NCI-H2081 (cell line): ENCODE measurements at regions not wholly inside any gene's neighbourhood (a gene's known extent, or its start where the extent isn't known, plus 50 kb on each side); places are given as distances from the start of the nearest gene placed in this dataset.
A peak's percentile ranks its signal among the peaks of the same experiment; 100 is the strongest.

Experiments
- DNase-seq, 2 experiments: peaks; one replicate each; lab custom pipeline; 2025; lab: John Stamatoyannopoulos, UW

- no peak for DNase-seq
Observed at GRCh38 chr3:168514252-168514651, 418.5 kb upstream of the GOLIM4 start.

GRCh38 chr3:168512802-168513201 is 417.1 kb upstream of the GOLIM4 start:
- no peak for DNase-seq

DNA sequence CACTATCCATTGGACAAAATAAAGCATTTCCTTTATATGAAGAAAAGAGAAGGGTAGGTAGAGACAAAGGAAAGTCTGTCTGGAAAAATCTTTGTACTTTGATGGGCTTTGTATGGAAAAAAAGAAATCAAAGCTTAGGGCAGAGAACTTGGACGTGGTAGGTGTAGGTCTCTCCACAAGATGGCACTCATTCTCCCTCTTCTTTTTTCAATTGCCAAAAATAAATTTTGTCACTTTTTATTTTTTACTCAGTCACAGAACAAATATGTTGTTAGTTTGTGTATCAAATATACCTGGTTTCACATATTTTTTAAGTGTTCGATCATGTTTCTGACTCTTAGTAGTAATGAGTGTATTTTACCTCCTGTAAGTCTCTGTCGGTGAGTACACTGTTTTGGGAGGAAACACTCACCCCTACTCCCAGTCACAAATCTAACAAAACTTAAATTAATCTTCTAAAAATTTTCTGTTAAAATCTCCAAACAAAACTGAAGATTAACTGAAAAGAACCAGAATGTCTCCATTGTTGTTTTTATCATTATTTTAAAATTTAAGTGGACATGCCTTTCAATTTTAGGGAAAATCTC is 415.8 kb upstream of the GOLIM4 start:
- DNase-seq, result peak; percentile 16 to 56

DNA sequence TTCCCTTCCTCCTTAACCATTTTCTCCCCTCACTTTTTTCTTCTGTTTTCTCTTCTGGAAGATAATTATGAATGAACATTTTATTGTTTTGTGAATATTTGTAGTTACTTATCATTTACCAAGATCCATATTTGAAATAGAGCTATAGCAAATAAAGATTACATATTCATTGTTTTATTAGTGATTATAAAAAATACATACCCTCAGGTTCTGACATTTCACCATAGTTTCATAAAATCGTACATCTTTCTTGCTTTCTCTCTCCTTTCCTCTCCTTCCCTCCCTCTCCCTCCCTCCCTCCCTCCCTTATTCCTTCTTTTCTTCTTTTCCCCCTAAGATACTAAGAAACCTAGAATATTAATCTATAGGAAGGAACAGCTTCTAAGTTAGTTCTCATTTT is 410.9 kb upstream of the GOLIM4 start:
- no peak for DNase-seq

DNA sequence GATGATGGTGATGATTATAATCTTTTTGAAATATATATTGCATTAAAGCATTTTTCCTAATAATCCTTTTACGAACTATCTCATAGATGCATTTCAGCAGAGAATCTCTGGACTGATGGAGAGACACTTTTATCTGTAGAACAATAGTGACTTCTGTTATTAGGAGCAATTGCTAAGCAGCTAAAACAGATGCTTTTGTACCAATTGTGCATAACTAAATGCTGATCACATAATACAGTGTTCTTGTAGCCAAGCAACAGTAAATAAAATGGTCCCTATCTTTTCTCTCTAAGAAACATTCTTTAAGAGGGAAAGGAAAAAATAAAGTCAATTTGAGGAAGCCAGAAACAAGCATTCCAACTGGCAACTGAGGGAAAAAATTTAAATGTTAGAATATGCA is 405.8 kb upstream of the GOLIM4 start:
- no peak for DNase-seq

DNA sequence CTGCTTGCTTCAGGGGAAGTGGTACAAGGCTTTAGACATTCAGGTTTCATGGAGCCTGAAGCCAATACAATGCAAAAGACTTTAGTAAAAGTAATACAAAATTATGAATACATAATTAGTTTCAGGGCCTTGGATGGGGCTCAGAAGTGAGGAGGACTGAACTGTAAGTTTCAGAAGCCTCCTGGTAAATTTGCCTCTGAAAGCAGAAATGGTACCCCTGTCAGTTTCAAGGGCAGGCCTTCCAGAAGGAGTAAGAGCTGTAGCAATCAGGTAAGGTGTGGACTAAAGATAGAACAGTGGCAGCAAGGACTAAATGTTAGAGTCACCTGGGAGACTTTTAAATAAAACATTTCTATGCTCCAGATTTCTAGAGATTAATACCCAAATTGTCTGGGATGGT is 402.5 kb upstream of the GOLIM4 start:
- DNase-seq, result no peak

DNA sequence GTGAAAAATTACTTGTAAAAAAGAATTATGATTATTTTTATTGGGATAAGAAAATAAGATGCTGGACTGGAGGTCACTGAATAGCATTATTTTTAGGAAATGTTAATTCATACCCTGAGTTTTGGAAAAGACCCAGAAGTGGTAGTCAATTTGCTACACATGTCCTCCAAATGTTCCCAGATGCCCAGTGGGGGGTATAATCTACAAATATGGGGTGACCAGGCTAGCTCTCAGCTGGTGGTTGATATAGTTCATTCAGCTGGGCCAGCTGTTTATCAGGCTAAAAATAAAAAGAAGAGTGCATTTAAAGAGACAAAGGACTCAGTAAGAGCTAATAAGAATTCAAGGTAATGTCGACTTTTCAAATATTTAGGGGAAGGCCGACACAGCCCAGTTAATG is 402.0 kb upstream of the GOLIM4 start:
- peak; percentile 80 to 91 for DNase-seq

GRCh38 chr3:168497183-168497582 is 401.5 kb upstream of the GOLIM4 start:
- DNase-seq, result peak; percentile 45 to 67

DNA sequence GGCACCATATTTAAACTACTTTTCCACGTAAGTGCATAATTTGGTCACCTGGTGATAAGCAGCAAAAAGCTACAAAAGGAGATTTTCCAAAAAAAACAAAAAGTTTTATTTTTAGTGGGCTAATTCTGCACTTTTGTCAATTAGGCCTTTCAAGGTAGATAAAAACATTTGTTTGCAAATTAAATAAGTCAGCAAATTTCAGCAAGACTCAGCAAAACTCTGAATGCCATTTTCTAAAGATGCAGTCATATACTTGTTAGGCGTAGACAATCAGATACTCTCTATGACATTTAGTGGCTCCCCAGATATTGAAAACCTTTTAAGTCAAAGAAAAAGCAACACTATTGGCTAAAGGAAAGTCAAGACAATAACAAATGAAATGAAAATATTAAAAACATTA is 400.2 kb upstream of the GOLIM4 start:
- no peak for DNase-seq

DNA sequence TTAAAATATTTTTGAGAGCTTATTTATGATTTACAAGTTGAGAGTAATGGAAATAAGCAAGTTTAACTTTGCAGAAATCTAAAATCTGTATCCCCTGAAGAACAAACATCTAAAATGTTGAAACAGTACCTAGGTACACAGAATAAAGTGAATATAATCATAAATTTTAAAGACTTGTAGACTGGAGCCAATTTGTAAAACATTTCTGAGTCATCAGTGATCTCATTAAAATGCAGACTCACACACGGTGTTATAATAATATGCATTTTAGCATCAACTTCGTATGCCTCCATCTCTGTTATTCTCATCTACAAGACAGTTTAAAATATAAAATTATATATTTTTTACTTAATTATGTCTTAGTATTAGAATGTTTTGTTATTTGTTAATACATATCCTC is 399.5 kb upstream of the GOLIM4 start:
- DNase-seq, result peak; percentile 29 to 76

DNA sequence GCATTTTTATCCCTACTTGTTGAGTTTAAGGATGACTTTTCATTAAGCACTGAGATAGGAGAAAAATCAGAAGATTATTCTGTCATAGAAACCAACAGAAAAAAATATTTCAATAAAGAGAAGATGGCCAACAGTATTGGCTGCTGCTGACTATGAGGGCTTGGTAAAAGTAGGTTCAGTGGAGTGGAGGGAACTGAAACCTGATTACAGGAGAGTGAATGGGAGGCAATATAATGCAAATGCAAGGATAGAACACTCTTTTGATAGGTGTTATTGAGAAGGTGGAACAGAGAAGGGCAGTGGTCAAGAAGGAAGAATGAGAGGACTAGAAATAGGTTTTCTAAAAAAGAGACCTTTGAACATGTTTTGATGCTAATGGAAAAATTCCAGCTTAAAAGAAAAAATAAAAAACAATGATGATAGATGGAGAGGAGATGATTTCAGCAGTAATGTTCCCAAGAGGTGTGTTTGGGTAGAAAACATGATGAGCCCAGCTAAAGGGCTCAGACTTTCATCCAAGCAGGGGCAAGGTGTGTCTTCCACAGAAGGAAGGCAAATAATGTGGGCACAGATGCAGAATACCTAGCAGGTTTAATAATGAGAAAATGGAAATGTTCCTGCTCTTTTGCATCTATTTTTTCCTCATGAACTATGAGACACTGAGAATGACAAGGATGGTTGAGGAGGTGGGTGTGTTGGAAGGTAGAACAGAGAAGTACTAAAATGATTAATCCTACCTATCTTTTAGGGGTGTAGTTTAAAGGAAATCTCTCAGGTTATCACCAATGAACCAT is 397.9 kb upstream of the GOLIM4 start:
- no peak for DNase-seq

DNA sequence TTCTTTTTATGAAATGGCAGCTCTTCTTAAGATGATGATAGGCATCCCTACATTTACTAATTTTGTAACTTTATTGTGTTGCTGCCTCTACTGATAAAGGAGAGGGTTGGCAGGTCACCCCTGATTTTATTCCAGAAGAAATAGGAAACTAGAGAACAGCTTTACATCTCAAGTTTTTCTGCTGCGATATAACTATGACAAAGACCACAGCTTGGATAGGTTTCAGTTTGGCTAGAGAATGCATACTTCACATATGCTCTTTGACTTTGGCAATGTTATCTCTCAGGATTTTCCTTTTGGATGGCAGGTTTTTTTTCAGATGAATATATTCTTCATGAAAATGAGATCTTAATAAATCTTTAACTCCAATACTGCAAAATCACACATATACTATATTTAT is 395.3 kb upstream of the GOLIM4 start:
- no peak for DNase-seq

- no peak for DNase-seq
Observed at GRCh38 chr3:168489301-168489700, 393.6 kb upstream of the GOLIM4 start.

GRCh38 chr3:168485936-168486335 is 390.2 kb upstream of the GOLIM4 start:
- DNase-seq, result no peak

DNA sequence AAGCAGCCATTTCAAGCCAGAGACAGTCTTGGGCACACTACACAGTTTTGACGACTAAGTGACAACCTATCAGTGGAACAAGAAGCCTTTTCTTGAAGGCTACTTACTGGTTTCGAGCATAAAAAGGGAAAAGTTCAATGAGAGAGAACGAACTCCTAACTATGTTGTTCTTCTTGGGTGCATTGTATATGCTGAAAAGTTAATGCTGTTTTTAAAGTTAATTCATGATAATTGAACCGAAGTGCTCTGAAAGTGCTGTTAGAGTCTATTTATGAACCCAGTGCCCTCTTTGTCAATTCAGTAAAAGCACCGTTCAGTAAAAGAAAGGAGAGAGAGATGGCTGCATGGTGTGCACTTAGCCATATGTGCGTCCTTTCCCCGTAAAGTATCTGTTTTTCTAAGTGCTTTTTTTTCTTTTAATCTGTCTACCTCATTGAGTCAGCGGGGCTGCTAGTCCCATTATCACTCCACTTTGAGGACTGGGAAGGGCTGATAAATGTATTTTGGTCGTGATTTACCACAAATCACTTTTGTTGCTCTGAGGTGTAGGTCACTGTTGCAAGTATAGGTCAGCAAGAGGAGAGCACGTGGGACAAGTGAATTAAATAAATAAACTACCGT is 380.7 kb upstream of the GOLIM4 start:
- DNase-seq, result no peak

GRCh38 chr3:168475704-168476103 is 380.0 kb upstream of the GOLIM4 start:
- DNase-seq, result no peak

DNA sequence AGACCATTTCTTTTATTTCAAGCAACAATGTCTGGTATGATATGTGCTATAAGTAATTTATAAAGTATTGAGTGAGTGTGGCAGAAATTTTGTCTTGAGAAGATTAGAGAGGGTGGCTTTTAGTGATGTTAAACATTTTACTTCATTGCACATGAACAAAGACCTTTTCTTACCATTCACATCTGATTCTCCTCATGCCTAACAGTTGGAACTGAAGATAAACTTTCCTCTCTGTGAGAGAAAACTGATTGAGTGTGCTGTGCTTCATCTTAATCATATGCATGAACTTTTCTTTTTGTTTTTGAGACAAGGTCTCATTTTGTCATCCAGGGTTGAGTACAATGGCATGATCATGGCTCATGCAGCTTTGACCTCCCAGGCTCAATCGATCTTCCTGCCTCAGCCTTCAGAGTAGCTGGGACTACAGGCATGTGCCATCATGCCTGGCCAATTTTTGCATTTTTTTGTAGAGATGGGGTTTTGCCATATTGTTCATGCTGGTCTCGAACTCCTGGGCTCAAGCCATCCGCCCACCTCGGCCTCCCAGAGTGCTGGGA is 377.7 kb upstream of the GOLIM4 start:
- no peak for DNase-seq

GRCh38 chr3:168472783-168473182 is 377.1 kb upstream of the GOLIM4 start:
- no peak for DNase-seq

DNA sequence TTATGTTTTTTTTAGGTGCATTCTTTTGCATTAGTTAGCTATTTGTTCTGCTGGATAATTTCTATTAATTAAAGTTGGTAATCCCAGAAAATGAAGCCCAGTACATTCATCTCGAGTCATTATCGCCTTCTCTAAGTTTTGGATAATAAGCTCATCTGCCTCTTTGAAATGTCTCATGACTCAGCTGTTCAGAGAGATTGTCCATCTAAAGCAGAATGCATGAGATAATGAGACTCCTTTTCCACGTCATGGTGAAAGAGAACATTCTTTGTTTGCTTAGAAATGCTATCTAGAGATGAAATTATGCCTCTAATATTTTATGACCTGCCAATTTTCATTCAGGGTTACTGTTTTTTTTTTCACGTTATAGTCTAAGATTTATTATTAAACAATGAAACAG is 374.7 kb upstream of the GOLIM4 start:
- DNase-seq, result peak in 1 of 2 experiments; percentile 31

DNA sequence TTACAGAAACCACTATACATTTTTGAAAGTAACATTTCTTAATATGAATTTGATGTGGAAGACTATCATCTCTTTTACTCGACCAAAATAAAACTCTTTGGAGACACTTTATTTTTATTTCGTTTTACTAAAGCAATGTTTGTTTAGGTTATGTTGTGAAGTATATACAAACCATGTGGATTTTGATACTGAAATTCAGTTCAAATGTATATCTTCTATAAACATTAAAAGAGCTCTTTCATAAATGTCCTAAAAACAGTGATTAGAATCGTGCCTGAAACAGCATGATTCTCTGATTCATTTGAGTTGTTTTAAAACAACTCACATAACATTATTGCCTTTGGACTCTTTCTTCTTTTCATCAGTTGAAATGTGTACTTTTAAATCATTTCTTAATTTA is 373.7 kb upstream of the GOLIM4 start:
- DNase-seq, result no peak

GRCh38 chr3:168467115-168467714 is 371.5 kb upstream of the GOLIM4 start:
- DNase-seq, result peak; percentile 58 to 82

DNA sequence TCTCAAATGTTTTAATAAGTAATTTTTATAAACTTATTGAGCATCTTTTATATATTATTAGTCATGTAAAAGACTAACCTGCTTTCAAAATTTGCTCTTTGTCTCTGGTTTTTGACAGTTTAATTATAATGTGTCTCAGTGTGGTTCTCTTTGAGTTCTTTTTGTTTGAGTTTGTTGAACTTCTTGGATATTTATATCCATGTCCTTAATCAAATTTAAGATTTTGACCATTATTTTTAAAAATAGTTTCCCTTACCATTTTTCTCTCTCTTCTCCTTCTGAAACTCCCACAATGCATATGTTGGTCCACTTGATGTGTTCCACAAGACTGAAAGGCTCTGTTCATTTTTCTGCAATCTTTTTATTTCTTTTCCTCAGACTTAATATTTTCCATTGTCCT is 366.1 kb upstream of the GOLIM4 start:
- no peak for DNase-seq
